ENCODE measurements at regions not wholly inside any gene's neighbourhood (a gene's known extent, or its start where the extent isn't known, plus 50 kb on each side); places are given as distances from the start of the nearest gene placed in this dataset.

DNA sequence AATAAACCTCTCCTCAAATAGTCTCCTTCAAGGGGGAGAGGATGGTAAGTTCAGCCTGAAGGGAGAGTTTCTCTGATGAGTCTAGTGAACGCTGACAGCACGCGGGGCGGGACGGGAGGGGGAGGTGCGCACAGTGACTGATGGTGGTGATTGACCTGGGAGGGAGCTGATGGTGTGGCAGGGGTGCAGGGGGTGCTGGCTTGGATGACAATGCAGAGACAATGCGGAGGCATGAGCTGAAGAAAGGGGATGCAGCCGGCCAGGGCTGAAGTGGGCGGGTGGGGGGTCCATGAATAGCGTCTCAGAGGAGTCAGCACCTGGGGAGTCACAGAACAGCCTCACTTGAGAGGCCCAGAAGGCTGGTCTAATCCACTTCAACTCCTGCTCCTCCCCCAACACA lies 142.5 kb upstream of the PJA1 start:
- TF ChIP-seq TCF12 (IDR thresholded peaks at IDR 0.05; ENCODE audit: low read depth) (no peak), YY1 (IDR thresholded peaks at IDR 0.05; ENCODE audit: low read depth) (no peak), ZBTB7A (IDR thresholded peaks at IDR 0.05; ENCODE audit: low read depth) (no peak), CEBPB (IDR thresholded peaks at IDR 0.05) (no peak), RAD21 (IDR thresholded peaks at IDR 0.05; ENCODE audit: low read depth) (no peak), EP300 (IDR thresholded peaks at IDR 0.05; ENCODE audit: borderline replicate concordance) (no peak), FOXM1 (IDR thresholded peaks at IDR 0.05; ENCODE audit: borderline replicate concordance, low read depth) (no peak), EGR1 (IDR thresholded peaks at IDR 0.05) (no peak), NFIC (IDR thresholded peaks at IDR 0.05) (no peak), TEAD4 (IDR thresholded peaks at IDR 0.05) (no peak), CREB1 (IDR thresholded peaks at IDR 0.05; ENCODE audit: low read depth) (no peak)
- TF ChIP-seq, protein P1, sequence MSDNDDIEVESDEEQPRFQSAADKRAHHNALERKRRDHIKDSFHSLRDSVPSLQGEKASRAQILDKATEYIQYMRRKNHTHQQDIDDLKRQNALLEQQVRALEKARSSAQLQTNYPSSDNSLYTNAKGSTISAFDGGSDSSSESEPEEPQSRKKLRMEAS (IDR thresholded peaks at IDR 0.05): no peak
- TF ChIP-seq, protein P2, sequence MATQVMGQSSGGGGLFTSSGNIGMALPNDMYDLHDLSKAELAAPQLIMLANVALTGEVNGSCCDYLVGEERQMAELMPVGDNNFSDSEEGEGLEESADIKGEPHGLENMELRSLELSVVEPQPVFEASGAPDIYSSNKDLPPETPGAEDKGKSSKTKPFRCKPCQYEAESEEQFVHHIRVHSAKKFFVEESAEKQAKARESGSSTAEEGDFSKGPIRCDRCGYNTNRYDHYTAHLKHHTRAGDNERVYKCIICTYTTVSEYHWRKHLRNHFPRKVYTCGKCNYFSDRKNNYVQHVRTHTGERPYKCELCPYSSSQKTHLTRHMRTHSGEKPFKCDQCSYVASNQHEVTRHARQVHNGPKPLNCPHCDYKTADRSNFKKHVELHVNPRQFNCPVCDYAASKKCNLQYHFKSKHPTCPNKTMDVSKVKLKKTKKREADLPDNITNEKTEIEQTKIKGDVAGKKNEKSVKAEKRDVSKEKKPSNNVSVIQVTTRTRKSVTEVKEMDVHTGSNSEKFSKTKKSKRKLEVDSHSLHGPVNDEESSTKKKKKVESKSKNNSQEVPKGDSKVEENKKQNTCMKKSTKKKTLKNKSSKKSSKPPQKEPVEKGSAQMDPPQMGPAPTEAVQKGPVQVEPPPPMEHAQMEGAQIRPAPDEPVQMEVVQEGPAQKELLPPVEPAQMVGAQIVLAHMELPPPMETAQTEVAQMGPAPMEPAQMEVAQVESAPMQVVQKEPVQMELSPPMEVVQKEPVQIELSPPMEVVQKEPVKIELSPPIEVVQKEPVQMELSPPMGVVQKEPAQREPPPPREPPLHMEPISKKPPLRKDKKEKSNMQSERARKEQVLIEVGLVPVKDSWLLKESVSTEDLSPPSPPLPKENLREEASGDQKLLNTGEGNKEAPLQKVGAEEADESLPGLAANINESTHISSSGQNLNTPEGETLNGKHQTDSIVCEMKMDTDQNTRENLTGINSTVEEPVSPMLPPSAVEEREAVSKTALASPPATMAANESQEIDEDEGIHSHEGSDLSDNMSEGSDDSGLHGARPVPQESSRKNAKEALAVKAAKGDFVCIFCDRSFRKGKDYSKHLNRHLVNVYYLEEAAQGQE (IDR thresholded peaks at IDR 0.05; ENCODE audit: low read depth): no peak

Measured in Ishikawa (cell line).